ENCODE measurements at regions not wholly inside any gene's neighbourhood (a gene's known extent, or its start where the extent isn't known, plus 50 kb on each side); places are given as distances from the start of the nearest gene placed in this dataset.

GRCh38 chr6:91299544-91300491 is 712.9 kb upstream of the MAP3K7 start:
- TF ChIP-seq, protein P1, sequence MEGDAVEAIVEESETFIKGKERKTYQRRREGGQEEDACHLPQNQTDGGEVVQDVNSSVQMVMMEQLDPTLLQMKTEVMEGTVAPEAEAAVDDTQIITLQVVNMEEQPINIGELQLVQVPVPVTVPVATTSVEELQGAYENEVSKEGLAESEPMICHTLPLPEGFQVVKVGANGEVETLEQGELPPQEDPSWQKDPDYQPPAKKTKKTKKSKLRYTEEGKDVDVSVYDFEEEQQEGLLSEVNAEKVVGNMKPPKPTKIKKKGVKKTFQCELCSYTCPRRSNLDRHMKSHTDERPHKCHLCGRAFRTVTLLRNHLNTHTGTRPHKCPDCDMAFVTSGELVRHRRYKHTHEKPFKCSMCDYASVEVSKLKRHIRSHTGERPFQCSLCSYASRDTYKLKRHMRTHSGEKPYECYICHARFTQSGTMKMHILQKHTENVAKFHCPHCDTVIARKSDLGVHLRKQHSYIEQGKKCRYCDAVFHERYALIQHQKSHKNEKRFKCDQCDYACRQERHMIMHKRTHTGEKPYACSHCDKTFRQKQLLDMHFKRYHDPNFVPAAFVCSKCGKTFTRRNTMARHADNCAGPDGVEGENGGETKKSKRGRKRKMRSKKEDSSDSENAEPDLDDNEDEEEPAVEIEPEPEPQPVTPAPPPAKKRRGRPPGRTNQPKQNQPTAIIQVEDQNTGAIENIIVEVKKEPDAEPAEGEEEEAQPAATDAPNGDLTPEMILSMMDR (IDR thresholded peaks at IDR 0.05): no peak
- TF ChIP-seq POLR2AphosphoS5 (IDR thresholded peaks at IDR 0.05; ENCODE audit: insufficient read depth in 1 of 2, low read depth in 1 of 2) (no peak), POLR2A (IDR thresholded peaks at IDR 0.05) (no peak)
